Activated T-cell treated with anti-CD3 and anti-CD28 coated beads, Interleukin-2, amount 50 U/mL, for 48 hours (primary cell): ENCODE measurements at regions not wholly inside any gene's neighbourhood (a gene's known extent, or its start where the extent isn't known, plus 50 kb on each side); places are given as distances from the start of the nearest gene placed in this dataset.

Source experiments
- DNase-seq, 2 experiments: peaks; one replicate each; pipeline ENCODE4 v3.0.0-alpha.2; 2020

DNA sequence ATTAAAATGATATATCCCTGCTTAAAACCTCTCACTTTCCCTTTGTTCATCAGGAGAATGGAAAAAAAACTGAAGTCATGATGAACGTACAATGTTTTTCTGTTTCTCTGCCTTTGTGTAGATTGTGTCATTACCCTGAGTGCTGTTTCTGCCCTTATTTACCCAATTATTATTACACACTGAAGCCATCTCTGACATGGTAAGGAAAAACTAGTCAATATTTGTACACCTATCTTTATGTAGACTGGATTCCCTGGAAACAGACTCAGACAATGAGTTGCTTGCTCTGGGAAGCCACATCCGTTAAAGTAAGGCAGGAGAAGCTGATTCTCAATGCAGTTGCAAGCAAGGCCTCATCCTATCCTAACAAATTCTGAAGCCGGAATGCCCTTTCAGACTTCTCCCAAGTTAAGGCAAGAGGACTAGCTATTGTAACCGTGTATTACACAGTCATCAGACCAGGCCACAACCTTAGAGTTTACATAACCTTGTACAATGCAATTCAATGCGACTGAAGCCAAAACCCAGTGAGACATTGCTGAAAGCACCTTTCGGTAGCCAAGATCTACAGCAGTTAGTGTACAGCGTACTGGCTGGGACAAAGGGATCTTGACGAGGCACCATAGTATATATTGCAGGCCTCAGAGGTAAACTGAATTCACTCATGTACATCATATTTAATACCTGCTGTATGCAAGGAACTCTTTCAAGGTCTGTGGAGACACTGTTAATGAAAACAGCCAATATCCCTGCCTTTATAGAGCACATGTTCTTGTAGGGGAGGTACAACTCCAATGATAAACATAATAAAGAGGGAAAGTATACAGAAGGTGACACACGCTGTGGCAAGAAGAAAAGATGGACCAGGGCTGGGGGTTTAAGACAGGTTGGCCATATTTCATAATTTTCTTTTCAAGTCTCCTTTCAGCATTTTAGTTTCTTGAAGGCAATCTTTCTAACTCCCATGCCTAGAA, 1040.8 kb upstream of the SEMA6D start:
- no peak for DNase-seq

DNA sequence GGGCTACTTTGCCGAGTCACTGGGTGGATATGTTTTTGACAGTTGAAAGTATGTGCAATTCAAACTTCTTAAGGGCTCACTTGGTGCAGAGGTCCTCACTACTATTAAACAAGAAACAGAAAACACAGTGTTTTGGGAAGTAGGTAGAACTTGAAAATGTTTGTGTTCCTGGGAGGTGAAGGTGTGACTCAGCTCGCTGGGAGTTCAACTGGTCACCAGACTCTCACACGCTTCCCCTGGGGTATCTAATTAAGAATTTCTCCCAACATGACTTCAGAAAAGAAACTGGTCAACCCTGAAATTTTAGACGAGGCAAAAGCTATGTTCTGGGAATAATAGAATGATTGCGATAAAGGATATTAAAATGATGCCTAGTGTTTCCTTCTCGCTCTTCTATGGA, 1039.8 kb upstream of the SEMA6D start:
- no peak for DNase-seq

DNA sequence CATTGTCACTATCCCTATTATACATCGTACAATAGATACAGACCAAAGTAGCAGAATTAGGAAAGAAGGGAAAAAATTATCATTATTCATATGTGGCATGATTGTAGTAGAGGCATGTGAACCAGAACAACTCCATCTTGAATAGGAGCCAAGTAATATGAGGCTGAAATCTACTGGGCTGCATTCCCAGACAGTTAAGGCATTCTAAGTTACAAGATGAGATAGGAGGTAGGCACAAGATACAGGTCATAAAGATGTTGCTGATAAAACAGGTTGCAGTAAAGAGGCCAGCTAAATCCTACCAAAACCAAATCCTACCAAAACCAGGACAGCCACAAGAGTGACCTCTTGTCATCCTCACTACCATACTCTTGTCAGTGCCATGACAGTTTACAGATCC, 1035.4 kb upstream of the SEMA6D start:
- DNase-seq, result no peak

DNA sequence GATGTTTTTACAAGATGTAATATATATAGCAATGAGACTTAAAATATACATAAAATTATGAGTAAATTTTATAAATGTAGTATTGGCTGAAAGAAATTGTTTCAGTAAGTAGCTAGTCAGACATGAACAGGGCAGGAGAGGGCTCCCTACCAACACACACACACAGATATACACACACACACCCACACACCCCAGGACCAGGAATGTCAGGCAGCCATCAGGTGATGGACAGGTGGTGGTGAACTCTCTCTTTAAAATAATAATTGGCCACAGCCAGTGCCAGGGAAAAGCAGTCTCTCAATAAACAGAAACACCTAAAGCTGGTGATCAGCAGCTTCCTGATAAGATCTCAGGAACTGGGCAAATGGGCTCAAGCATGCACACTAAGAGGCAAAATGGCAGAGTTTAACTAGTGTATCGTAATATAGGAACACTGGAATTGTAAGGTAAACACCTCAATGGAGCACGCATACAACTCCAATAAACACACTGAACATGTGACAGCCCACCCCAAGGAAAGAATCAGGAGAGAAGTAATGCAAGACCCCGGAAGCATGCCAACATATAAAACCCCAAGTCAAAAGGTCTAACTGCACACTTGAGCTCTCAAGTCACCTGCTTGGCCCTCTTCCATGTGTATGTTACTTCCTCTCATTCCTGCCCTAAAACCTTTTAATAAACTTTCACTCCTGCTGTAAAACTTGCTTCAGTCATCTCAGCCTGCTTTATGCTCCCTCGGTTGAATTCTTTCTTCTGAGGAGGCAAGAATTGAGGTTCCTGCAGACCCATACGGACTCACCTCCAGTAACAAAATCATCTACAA, 1034.1 kb upstream of the SEMA6D start:
- no peak for DNase-seq

DNA sequence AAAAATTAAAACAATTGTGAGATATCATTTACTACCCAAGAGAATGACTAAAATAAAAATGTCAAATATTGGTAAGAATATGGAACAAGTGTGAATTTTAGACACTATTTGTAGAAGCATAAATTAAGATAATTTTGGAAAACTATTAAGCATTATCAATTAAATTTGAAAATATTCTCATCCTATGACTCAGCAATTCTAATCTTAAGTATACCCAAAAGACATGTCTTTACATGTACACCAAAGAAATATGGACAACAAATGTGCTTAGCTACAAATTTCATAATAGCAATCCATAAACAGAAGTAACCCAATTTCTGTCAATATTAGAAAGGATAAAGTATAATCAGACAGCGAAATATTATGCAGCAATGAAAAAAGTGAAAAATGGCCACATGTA, 1032.2 kb upstream of the SEMA6D start:
- DNase-seq, result no peak

DNA sequence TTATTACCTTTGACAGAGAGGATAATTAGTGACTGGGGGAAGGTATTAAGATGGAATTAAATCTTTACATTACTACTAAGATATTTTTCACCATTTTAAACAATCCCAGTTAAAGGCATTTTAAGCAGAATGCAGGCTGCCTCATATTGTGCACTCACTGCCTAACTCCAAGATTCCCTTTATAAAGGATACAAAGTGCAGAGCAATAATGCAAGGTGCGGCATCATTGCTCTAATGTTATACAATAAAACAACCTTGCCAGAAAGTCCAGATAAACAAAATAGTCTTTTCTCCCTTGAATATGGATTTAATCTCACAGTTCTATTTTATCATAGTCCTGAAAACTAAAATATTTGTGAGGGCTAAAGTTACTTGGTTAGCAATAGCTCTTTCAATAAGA, 1031.6 kb upstream of the SEMA6D start:
- DNase-seq, result no peak

DNA sequence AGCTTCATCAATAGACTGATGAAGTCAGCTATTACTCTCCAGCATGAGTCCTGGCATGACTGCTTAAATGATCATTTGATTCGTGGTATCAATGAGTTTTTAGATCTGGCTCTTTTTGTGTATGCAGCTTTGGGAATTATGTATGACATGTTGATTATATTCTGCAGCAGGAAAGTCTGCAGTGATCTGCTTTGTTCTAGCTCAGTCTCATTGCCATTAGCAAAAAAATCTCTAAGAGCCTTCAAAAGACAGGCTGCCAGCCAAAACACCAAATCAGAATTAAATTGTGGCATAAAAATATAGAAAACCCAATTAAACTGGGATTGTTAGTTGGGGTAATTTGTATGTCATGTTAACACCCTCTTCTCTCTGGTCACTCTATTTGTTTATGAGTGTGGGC, 1021.0 kb upstream of the SEMA6D start:
- DNase-seq, result no peak

DNA sequence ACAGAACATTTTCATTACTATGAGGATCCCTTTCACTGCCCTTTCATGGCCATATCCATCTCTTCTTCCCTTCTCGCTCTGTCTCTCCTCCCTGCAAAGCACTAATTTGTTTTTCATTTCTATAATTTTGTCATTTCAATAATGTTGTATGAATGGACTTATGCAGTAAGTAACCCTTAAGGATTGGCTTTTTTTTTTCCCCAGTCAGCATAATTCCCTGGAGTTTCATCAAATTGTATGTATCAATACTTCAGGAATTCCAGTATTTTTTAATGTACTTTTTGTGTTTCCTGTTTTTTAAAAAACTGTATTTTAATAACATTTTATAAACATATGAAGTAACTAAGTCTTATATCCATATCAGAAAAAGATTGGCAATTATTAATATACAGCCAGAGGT, 1016.0 kb upstream of the SEMA6D start:
- no peak for DNase-seq

DNA sequence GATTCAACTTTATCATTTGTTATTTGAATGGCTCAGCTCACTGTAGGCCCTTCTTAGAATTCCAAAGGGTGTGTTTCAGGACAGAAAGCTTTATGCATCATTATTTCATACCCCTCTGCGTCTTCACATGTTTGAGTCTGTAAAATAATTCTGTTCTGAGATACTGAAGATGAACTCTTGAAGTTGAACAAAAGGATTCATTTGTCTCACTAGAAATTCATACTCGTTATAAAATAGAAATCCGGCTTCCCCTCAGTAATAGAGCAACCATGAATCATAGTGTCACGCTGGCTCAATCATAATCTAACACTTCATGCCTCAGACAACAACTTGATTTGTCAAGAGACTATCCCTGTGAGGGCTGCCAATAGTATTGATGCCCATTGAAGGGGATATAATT, 1015.4 kb upstream of the SEMA6D start:
- no peak for DNase-seq

DNA sequence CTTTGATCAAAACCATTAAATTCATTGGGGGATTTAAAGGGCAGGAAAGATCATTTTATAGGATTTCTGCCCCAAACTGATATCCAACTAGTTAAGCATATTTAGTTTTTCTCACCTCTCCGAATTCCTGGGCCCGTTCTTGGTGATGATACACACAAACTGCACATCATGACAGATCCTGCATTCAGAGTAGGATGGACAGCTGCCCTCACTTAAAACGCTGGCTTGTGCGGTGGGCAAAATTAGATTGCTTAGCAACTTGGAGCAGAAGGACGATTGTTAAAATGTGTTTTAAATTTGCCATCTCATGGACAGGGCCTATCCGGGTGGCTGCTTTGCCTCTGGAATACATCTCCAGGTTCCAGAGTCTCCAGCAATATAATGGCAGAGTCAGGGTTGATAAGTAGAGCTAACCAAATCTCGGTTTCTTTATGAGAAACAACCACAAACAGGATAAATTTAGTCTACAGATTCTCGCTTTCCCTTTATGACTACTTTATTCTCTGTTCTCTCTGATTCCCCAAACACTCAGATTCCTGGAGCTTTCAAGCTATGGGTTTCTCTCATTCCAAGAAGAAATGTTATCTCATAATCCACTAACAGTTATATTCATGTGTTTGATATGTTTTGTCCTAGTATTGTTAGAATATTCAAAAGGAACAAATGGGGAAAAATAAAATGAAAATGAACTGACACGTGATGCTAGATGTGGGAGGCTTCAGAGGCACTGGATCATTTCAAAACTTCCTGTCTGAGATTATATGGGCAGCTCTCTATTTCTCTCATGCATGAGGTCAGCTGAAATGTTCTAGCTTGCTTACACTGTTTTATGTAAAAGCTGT, 1014.1 kb upstream of the SEMA6D start:
- DNase-seq, result no peak

DNA sequence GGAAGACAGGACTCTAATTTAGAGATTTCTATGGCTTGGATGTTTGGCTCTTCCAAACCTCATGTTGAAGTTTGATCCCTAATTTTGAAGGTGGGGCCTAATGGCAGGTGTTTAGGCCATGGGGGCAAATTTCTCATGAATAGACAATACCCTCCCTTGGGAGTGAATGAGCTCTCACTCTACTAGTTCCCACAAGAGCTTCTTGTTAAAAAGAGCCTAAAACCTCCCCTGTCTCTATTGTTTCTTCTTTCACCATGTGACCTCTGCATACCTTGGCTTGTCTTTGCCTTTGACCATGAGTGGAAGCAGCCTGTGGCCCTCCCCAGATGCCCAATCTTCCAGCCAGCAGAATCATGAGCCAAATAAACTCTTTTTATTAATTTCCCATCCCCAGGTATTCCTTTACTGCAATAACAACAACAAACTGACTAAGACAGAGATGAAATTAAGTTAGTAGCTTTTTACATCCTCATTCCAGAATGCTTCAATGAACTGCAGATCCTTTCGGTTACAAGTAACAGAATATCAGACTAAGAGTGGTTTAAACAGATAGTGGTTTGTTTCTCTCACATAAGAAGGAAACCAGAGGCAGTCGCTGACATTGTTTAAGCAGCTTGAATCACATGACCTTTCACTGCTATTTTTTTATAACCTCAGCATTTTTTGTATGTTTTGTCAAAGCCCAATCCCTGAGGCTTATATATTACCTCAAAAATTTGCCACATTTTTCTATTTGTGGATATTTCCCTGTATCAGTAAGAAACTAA, 1013.3 kb upstream of the SEMA6D start:
- DNase-seq, result no peak

DNA sequence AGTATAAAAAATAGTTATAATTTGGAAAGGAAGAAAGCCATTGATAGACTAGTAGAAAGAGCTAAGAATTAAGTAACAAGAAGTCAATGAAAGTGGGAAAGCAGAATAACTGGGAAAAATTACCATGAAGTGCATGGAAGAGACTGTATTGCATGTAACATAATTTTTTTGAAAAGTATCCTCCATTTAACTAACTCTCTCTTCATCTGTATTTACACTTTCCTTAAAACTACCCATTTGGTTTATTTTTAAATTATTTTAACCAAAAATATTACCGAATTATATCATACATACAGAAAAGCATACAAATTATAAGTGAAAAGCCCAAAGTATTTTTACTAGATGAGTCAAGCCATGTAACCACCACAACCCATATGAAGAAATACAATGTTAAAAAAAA, 1009.9 kb upstream of the SEMA6D start:
- DNase-seq, result no peak

DNA sequence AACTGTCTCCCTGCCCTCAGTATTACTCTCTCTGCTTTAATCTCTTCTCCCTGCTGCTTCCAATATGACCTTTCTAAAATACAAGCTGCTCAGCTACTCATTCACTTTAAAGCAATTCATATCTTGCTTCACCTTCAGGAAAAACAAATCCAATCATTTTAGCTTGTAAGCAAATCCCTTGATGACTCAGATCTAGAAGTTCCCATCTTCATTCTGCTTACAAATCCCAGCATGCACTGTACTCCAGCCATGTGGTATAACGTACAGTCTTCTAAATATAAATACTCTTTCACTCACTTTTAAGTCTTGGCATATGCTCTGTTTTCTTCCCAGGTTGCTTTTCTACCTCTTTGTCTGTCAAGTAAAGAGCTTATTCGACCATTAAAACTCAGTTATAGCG, 1009.1 kb upstream of the SEMA6D start:
- DNase-seq, result no peak

DNA sequence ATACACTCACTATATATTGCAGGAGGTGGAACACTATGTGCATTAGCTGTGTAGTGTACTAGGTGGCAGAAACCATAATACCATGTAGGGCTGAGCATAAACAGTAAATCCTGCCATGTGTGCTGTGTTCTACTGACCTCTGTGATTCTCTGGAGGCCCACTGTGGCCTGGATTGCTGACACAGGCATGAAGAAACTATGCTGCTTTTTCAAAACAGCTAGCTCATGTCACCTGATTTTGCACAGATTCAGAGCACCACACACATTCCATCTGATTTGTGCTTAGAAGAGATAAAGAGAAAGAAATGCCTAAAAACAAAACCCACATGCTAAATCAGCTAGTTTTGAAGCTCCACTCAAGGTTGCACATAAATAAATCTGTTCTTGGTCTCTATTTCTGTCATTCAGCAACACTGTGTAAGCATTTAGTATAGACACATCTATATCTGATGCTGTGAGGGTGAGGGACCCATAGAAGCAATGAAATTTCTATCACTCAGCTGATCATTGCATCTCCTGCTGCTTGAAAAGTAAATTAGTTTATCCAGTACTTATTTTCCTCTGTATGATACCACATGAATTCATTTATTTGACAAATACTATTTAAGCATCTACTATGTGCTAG, 1007.7 kb upstream of the SEMA6D start:
- no peak for DNase-seq

DNA sequence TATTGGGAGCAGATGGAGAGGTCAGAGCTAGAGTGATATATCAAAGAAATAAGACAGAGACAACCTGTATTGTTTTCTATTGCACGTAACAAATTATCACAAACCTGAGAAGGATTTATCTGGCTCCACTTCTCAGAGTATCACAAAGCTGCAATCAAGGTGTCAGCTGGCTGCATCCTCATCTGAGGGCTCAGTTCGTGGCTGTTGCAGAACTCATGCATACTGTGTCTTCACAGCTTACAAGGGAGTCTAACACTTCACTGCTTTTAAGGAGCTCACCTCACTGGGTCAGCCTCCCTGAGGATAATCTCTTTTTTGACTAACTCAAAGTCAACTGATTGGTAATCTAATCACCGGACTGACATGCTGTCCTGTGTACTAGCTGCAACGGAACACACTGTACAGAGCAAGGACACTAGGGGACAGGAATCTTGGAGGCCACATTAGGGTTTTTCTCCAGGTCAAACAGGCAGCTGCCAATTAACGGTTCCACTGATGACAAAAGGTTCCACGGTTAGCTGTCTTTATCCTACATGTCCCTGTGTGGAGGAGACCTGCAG, 1006.8 kb upstream of the SEMA6D start:
- DNase-seq, result no peak

DNA sequence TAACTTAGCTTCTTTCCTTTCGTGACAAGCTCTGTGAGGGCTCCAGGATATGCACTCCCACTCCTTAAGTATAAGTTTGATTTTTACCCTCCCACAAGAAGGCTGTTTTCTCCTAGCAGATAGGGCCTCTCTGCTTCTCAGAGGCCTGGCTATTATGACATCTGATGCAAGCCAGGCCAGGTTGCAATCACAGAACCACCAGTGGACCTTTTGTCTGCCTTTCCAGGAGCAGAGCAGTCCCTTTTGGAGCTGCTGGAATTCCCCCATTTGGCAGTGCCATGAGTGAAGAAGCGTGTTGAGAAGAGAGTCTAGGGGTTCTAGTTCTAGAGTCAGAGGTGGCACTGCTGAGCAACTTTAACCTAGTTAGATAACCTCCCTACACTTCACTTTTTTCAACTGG, 1004.3 kb upstream of the SEMA6D start:
- no peak for DNase-seq

DNA sequence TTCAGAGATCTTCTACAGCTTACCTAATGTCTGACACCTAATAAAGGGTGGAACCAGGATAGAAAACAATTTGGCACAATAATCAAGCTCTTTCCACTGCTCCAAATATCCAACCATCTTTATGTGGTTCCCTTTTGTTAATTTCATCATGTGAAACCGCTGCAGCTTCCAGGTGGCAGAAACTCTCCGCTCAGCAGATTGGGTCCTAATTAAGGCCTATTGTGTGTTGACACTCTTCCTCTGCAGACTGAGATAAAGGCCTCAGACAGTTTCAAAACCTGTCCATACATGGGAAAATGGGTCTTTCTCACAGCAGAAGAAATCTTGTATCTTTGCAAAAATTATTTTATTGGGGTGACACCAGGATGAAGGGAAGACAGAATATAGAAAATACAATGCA, 1002.4 kb upstream of the SEMA6D start:
- no peak for DNase-seq

DNA sequence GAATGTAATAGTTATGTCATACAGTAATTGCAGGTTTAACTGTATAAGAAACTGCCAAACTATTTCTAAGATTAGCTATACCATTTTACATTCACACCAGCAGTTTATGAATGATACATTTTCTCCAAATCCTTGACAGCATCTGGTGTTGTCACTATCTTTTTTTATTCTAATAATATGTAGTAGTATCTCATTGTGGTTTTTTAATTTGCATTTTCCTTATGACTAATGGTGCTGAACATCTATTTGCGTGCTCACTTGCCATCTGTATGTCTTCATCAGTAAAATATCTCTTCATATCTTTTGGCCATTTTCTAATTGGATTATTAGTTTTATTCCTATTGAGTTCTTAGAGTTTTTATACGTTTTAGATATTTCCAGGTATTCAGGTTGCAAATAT, 994.0 kb upstream of the SEMA6D start:
- no peak for DNase-seq

DNA sequence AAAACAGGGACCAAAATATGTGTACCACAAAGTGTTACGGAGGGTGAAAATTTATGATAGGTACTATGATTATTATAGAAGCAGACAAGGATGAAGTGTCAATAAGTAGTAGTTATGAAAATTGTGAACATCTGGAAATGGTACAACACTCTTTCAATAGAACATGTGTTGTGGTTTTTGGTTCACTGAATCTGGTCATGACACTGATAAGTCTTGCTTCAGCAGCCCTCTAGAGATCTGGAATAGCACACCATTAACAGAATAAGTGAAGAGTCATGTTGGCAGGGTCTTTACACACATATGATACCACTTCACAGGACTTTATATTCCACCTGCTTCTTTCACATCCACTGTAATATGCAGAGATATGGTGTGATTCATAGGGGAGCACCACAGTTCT, 985.2 kb upstream of the SEMA6D start:
- DNase-seq, result no peak

DNA sequence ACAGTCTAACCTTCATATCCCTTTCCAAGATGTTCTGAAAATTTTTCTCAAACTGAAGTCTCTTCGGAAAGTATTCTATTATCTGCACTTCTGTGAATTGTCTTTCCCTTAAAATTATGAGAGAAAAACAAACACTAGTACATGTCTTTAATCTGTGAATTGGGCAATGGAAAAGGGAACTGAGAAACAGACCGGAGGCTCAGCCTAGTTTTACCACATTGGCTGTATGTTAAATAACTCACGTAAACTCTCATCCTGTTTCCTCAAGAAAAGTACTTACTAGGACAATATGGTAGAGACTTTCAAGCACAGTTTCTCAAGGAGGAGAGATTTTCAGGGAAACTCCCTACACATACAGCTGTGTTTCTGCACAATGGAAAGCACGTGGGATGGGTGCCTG, 982.2 kb upstream of the SEMA6D start:
- DNase-seq, result no peak

DNA sequence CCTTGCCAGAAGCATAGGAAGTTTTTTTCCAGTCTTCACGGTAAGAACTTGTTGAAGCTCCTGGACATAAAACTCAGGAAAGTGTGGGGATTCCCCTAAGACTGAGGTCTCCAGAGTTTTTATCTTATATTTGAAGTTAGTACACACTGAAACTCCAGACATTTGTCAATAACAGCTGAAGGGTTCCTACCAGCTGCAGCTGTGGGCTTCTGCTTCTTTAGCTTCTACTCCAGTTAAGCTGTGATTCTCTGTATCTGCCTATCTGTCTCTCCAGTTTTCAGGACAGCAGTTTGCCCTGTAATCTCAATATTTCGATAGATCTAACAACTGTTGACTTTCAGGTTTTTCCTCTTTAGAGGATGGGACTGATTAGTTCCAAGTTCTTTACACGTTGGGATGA, 966.0 kb upstream of the SEMA6D start:
- no peak for DNase-seq

DNA sequence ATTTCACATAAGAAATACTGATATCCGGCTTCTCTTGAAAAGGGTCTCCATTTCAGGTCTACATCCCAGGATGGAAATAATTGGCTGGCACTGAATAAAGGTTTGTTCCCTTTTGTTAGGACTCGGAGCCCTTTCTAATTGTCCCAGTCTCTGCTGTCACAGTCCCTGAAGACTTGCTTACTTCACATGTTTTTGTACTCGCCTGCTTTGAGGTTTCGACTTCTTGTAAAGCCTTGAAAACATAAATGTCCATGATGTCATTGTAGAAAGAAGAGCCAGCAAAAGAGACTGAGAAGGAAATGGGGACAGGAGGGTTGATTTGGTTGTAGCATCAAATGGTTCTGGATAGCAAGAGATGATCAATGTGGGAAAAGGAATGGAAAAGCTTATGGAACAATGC, 963.4 kb upstream of the SEMA6D start:
- no peak for DNase-seq
